Ovary (tissue), 3 donors: ENCODE measurements at regions not wholly inside any gene's neighbourhood (a gene's known extent, or its start where the extent isn't known, plus 50 kb on each side); places are given as distances from the start of the nearest gene placed in this dataset.

Experiments used
- EP300 ChIP-seq: sonication (generic); formaldehyde crosslinking; IDR thresholded peaks from one replicate; pipeline ENCODE4 v1.6.1; 2017; ENCODE audit warnings: antibody characterized with exemption
- POLR2A ChIP-seq: fragments of 450-650 bp; IDR thresholded peaks from one replicate; pipeline ENCODE4 v1.6.1; 2017; ENCODE audit warnings: antibody characterized with exemption, mild to moderate bottlenecking, moderate library complexity
- TF ChIP-seq, protein P1 (sequence below), 3 donors: fragments of 450-650 bp in 2 of 3; fragments of 200-600 bp in 1 of 3; IDR thresholded peaks; one replicate each; pipeline versions ENCODE4 v1.5.1 to v1.8.0; 2016 to 2022; ENCODE audit warnings: antibody characterized with exemption in 3 of 3, mild to moderate bottlenecking in 1 of 3
- donor health status: DM: no; HTN: no; CAD: no.

DNA sequence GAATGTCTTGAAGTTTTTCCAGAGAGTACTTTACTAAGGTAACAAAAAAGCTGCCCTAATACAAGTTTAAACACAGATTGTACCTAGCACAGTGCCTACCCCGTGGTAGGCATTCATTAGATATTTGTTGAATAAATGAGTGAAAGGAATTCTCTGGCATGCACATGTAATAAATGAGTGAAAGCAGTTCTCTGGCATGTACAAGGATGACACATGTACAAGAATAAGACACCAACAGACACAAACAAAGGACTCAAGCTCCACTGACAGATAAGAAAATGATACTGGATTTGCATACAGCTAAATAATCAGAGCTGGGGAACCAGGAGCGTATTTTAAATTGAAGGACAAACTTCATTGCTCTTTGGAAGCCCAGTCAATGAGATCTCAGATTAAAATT lies 535.8 kb downstream of the EFNA5 start:
- TF ChIP-seq EP300 (no peak), POLR2A (no peak)
- TF ChIP-seq, protein P1, sequence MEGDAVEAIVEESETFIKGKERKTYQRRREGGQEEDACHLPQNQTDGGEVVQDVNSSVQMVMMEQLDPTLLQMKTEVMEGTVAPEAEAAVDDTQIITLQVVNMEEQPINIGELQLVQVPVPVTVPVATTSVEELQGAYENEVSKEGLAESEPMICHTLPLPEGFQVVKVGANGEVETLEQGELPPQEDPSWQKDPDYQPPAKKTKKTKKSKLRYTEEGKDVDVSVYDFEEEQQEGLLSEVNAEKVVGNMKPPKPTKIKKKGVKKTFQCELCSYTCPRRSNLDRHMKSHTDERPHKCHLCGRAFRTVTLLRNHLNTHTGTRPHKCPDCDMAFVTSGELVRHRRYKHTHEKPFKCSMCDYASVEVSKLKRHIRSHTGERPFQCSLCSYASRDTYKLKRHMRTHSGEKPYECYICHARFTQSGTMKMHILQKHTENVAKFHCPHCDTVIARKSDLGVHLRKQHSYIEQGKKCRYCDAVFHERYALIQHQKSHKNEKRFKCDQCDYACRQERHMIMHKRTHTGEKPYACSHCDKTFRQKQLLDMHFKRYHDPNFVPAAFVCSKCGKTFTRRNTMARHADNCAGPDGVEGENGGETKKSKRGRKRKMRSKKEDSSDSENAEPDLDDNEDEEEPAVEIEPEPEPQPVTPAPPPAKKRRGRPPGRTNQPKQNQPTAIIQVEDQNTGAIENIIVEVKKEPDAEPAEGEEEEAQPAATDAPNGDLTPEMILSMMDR (IDR thresholded peaks at IDR 0.05) = no peak
